Astrocyte (in vitro differentiated cells and primary cell): ENCODE measurements at regions not wholly inside any gene's neighbourhood (a gene's known extent, or its start where the extent isn't known, plus 50 kb on each side); places are given as distances from the start of the nearest gene placed in this dataset.

Experiments
- EZH2 ChIP-seq: IDR thresholded peaks from 2 replicates; pipeline ENCODE4 v1.6.1; 2012; ENCODE audit warnings: mild to moderate bottlenecking, low read length, inconsistent platforms; ENCODE audit not compliant: insufficient read depth
- TF ChIP-seq, protein P1 (sequence below): IDR thresholded peaks from 2 replicates; pipeline ENCODE4 v1.5.1; 2011; ENCODE audit warnings: low read depth, mild to moderate bottlenecking, inconsistent platforms, low read length, moderate library complexity; ENCODE audit not compliant: insufficient read depth

DNA sequence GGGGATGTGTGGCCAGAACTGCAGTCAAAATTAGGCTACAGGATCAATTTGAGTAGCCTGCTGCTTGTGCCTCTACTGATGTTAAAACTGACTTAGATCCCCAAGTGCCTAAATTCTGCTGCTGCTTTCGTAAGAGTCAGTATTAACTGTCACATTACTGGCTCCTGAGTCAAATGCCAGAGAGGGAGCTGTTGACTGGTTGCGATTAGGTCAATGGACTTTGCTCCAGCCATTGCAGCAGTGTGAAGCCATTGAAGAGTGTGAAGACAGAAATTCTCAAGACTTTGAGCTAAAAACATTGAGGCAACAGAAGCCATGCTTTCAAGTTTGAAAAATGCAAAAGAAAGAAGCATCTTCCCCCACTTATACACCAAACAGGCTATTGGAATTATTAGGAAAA lies 151.1 kb upstream of the MITF start:
- TF ChIP-seq, protein P1, sequence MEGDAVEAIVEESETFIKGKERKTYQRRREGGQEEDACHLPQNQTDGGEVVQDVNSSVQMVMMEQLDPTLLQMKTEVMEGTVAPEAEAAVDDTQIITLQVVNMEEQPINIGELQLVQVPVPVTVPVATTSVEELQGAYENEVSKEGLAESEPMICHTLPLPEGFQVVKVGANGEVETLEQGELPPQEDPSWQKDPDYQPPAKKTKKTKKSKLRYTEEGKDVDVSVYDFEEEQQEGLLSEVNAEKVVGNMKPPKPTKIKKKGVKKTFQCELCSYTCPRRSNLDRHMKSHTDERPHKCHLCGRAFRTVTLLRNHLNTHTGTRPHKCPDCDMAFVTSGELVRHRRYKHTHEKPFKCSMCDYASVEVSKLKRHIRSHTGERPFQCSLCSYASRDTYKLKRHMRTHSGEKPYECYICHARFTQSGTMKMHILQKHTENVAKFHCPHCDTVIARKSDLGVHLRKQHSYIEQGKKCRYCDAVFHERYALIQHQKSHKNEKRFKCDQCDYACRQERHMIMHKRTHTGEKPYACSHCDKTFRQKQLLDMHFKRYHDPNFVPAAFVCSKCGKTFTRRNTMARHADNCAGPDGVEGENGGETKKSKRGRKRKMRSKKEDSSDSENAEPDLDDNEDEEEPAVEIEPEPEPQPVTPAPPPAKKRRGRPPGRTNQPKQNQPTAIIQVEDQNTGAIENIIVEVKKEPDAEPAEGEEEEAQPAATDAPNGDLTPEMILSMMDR = no peak
- TF ChIP-seq EZH2 = no peak
